H9 (cell line): ENCODE measurements at regions not wholly inside any gene's neighbourhood (a gene's known extent, or its start where the extent isn't known, plus 50 kb on each side); places are given as distances from the start of the nearest gene placed in this dataset.

Experiments used
- DNase-seq: peaks from one replicate; pipeline ENCODE4 v3.0.0-alpha.2; 2017
- H2AFZ ChIP-seq: one replicate; pipeline ENCODE4 v1.6.1; 2013; ENCODE audit warnings: mild to moderate bottlenecking, low read length, control low read depth, moderate library complexity
- H2AK5ac ChIP-seq: 2 replicates; pipeline ENCODE4 v1.6.1; 2013; ENCODE audit warnings: low read length, control low read depth, mixed read lengths; ENCODE audit not compliant: insufficient read length
- H2BK120ac ChIP-seq: one replicate; pipeline ENCODE4 v1.6.1; 2013; ENCODE audit warnings: low read depth, mild to moderate bottlenecking, low read length, control low read depth, inconsistent platforms; ENCODE audit not compliant: poor library complexity, severe bottlenecking
- H2BK12ac ChIP-seq: 2 replicates; pipeline ENCODE4 v1.6.1; 2013; ENCODE audit warnings: low read length, control low read depth, mixed read lengths, low read depth; ENCODE audit not compliant: insufficient read length
- H2BK15ac ChIP-seq: 2 replicates; pipeline ENCODE4 v1.6.1; 2013; ENCODE audit warnings: low read depth, low read length, control low read depth
- H2BK20ac ChIP-seq: one replicate; pipeline ENCODE4 v1.6.1; 2013; ENCODE audit warnings: low read depth, mild to moderate bottlenecking, low read length, control low read depth, inconsistent platforms; ENCODE audit not compliant: poor library complexity, severe bottlenecking
- H2BK5ac ChIP-seq: 2 replicates; pipeline ENCODE4 v1.6.1; 2013; ENCODE audit warnings: low read length, control low read depth, mixed read lengths; ENCODE audit not compliant: insufficient read length
- H3K14ac ChIP-seq: 2 replicates; pipeline ENCODE4 v1.6.1; 2013; ENCODE audit warnings: low read length, control low read depth; ENCODE audit not compliant: insufficient read depth
- H3K18ac ChIP-seq: 2 replicates; pipeline ENCODE4 v1.6.1; 2013; ENCODE audit warnings: low read depth, mild to moderate bottlenecking, mixed read lengths, low read length, control low read depth; ENCODE audit not compliant: insufficient read length
- H3K23ac ChIP-seq: 2 replicates; pipeline ENCODE4 v1.6.1; 2013; ENCODE audit warnings: low read length, control low read depth, mixed read lengths, low read depth; ENCODE audit not compliant: insufficient read length
- H3K23me2 ChIP-seq: 2 replicates; pipeline ENCODE4 v1.6.1; 2013; ENCODE audit warnings: low read depth, mild to moderate bottlenecking, mixed read lengths, low read length, control low read depth; ENCODE audit not compliant: insufficient read length, poor library complexity, severe bottlenecking
- H3K27ac ChIP-seq: 2 replicates; pipeline ENCODE4 v1.5.1; 2013; ENCODE audit warnings: low read length, control low read depth, mixed read lengths, low read depth; ENCODE audit not compliant: insufficient read length
- H3K27me3 ChIP-seq: 2 replicates; pipeline ENCODE4 v1.6.1; 2013; ENCODE audit warnings: low read length, control low read depth, inconsistent platforms; ENCODE audit not compliant: insufficient read depth
- H3K4ac ChIP-seq: 2 replicates; pipeline ENCODE4 v1.6.1; 2013; ENCODE audit warnings: low read depth, mild to moderate bottlenecking, control low read depth, inconsistent platforms, low read length, moderate library complexity
- H3K4me1 ChIP-seq: 2 replicates; pipeline ENCODE4 v1.6.1; 2013; ENCODE audit warnings: low read length, control low read depth, inconsistent platforms; ENCODE audit not compliant: insufficient read depth
- H3K4me2 ChIP-seq: 2 replicates; pipeline ENCODE4 v1.6.1; 2013; ENCODE audit warnings: low read length, control low read depth, mixed read lengths; ENCODE audit not compliant: insufficient read length, insufficient read depth
- H3K56ac ChIP-seq: 2 replicates; pipeline ENCODE4 v1.6.1; 2013; ENCODE audit warnings: low read depth, mild to moderate bottlenecking, mixed read lengths, low read length, control low read depth; ENCODE audit not compliant: insufficient read length
- H3K79me1 ChIP-seq: 2 replicates; pipeline ENCODE4 v1.6.1; 2013; ENCODE audit warnings: low read depth, mild to moderate bottlenecking, moderate library complexity, low read length, control low read depth, inconsistent platforms; ENCODE audit not compliant: insufficient read depth, poor library complexity, severe bottlenecking
- H3K79me2 ChIP-seq: 2 replicates; pipeline ENCODE4 v1.6.1; 2013; ENCODE audit warnings: low read length, control low read depth, inconsistent platforms; ENCODE audit not compliant: insufficient read depth
- H3K9ac ChIP-seq: 2 replicates; pipeline ENCODE4 v1.6.1; 2013; ENCODE audit warnings: low read length, control low read depth, mixed read lengths; ENCODE audit not compliant: insufficient read length; ENCODE audit errors: extremely low read depth
- H3K9me3 ChIP-seq: one replicate; pipeline ENCODE4 v1.6.1; 2013; ENCODE audit warnings: low read depth, low read length, inconsistent platforms; ENCODE audit not compliant: control insufficient read depth
- H3T11ph ChIP-seq: one replicate; pipeline ENCODE4 v1.6.1; 2013; ENCODE audit warnings: mild to moderate bottlenecking, low read length, control low read depth, inconsistent platforms
- H4K20me1 ChIP-seq: one replicate; pipeline ENCODE4 v1.6.1; 2013; ENCODE audit not compliant: control insufficient read depth, insufficient read length, insufficient read depth
- H4K5ac ChIP-seq: 2 replicates; pipeline ENCODE4 v1.6.1; 2013; ENCODE audit warnings: low read depth, mild to moderate bottlenecking, mixed read lengths, low read length, control low read depth; ENCODE audit not compliant: insufficient read length
- H4K8ac ChIP-seq: replicated peaks from 2 replicates; pipeline ENCODE4 v1.6.1; 2013; ENCODE audit warnings: low read length, control low read depth, mixed read lengths, low read depth; ENCODE audit not compliant: insufficient read length
- H4K91ac ChIP-seq: 2 replicates; pipeline ENCODE4 v1.6.1; 2013; ENCODE audit warnings: low read depth, mild to moderate bottlenecking, moderate library complexity, mixed read lengths, low read length, control low read depth; ENCODE audit not compliant: insufficient read length
- H3K27ac Mint-ChIP-seq, 3 experiments: 2 replicates in 2 of 3; 3 replicates in 1 of 3; pipeline ENCODE4 v1.8.0; 2020 to 2021; ENCODE audit warnings: mixed read lengths in 3 of 3, mild to moderate bottlenecking in 1 of 3, moderate library complexity in 1 of 3
- H3K27me3 Mint-ChIP-seq: 2 replicates; pipeline ENCODE4 v1.8.0; 2021; ENCODE audit warnings: low read depth, mild to moderate bottlenecking, moderate library complexity, mixed read lengths
- H3K36me3 Mint-ChIP-seq, 3 experiments: 2 replicates in 2 of 3; 3 replicates in 1 of 3; pipeline ENCODE4 v1.8.0; 2020 to 2021; ENCODE audit warnings: low read depth in 3 of 3, mixed read lengths in 3 of 3; ENCODE audit not compliant: insufficient read depth in 1 of 3
- H3K4me1 Mint-ChIP-seq, 2 experiments: 2 replicates each; pipeline ENCODE4 v1.8.0; 2020; ENCODE audit warnings: mixed read lengths in 2 of 2
- H3K4me3 Mint-ChIP-seq, 2 experiments: 2 replicates in 1 of 2; 3 replicates in 1 of 2; pipeline ENCODE4 v1.8.0; 2020 to 2021; ENCODE audit warnings: mild to moderate bottlenecking in 2 of 2, mixed read lengths in 2 of 2, moderate library complexity in 1 of 2
- H3K9me3 Mint-ChIP-seq, 2 experiments: 2 replicates in 1 of 2; 3 replicates in 1 of 2; pipeline ENCODE4 v1.8.0; 2020; ENCODE audit warnings: mild to moderate bottlenecking in 2 of 2, mixed read lengths in 2 of 2, moderate library complexity in 1 of 2
- WGBS: extraction: QIAGEN DNeasy Blood & Tissue Kit; methylation state at CpG from one replicate; pipeline ENCODE4 v1.1.7; 2013; ENCODE audit warnings: missing lambda C conversion rate, low lambda C conversion rate, mixed read lengths; ENCODE audit not compliant: insufficient read length; ENCODE audit errors: extremely low coverage; 5-methylcytosine and 5-hydroxymethylcytosine counted together
- TF ChIP-seq, protein P1 (sequence below): fragments of 200-600 bp; sonication (generic); conservative IDR thresholded peaks from 3 replicates; pipeline ENCODE4 v1.8.0; 2021; ENCODE audit warnings: antibody characterized with exemption, mild to moderate bottlenecking

DNA sequence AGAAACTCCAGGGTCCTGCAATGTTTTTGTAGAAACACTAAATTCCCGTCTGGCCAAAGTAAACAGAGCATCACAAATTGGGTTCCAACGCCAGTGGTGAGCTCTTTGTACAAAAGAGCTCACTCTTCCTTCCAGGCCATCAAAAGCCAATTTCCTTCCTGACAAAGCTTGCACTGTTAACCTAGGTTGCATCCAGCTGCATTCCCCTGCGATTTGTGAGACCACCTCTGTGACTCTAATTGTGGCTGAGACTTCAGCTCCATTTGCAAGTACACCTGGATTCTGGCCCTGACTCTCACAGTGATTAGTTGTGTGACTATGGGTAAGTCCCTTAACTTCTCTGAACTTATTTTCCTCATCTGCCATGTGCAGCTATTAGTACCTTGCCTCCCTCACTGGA is 212.5 kb upstream of the CXorf66 start:
- no peak for DNase-seq

More for the DNA sequence above, 212.5 kb upstream of the CXorf66 start:
- Histone ChIP-seq H3K23ac (no peak overlapping the region), H3K79me2 (no peaks in the 10 kb centered on the region), H3K56ac (no peak overlapping the region), H3K9me3 (peaks cover 6% of the 10 kb centered on the region), H4K91ac (no peak overlapping the region), H4K8ac (no peak overlapping the region), H3K4me1 (peaks cover 4% of the 10 kb centered on the region; the same call in 1 of the 2 replicates), H2BK120ac (no peak overlapping the region), H3K79me1 (no peaks in the 10 kb centered on the region), H3K18ac (no peak overlapping the region), H2AFZ (no peak overlapping the region), H3T11ph (no peak overlapping the region), H3K27me3 (no peaks in the 10 kb centered on the region), H3K4ac (no peak overlapping the region), H2BK12ac (no peak overlapping the region), H2BK15ac (no peak overlapping the region), H3K4me2 (peak overlapping the region; percentile 4), H3K9ac (no peak overlapping the region), H3K23me2 (no peaks in the 10 kb centered on the region), H4K5ac (no peak overlapping the region), H3K27ac (no peak overlapping the region), H3K14ac (no peak overlapping the region), H2BK20ac (no peak overlapping the region), H2BK5ac (no peak overlapping the region), H4K20me1 (no peaks in the 10 kb centered on the region), H2AK5ac (no peak overlapping the region)
- WGBS, result no CpG with 5 or more reads among the region's 3 CpGs
- Mint-ChIP-seq H3K27me3 (no peaks in the 10 kb centered on the region), H3K36me3 (peaks cover 0 to 11% (median under 1%) of the 10 kb centered on the region in 3 experiments; a peak in 5 of 7 replicates), H3K9me3 (peaks cover 9 to 15% of the 10 kb centered on the region in 2 experiments; a peak in 4 of 5 replicates), H3K4me1 (peaks cover 33 to 44% of the 10 kb centered on the region in 2 experiments), H3K4me3 (no peak overlapping the region), H3K27ac (peak overlapping the region in 2 of 3 experiments; percentile 89 to 92; a peak in 5 of 7 replicates)
- TF ChIP-seq, protein P1, sequence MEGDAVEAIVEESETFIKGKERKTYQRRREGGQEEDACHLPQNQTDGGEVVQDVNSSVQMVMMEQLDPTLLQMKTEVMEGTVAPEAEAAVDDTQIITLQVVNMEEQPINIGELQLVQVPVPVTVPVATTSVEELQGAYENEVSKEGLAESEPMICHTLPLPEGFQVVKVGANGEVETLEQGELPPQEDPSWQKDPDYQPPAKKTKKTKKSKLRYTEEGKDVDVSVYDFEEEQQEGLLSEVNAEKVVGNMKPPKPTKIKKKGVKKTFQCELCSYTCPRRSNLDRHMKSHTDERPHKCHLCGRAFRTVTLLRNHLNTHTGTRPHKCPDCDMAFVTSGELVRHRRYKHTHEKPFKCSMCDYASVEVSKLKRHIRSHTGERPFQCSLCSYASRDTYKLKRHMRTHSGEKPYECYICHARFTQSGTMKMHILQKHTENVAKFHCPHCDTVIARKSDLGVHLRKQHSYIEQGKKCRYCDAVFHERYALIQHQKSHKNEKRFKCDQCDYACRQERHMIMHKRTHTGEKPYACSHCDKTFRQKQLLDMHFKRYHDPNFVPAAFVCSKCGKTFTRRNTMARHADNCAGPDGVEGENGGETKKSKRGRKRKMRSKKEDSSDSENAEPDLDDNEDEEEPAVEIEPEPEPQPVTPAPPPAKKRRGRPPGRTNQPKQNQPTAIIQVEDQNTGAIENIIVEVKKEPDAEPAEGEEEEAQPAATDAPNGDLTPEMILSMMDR, result no peak
